ENCODE measurements at regions not wholly inside any gene's neighbourhood (a gene's known extent, or its start where the extent isn't known, plus 50 kb on each side); places are given as distances from the start of the nearest gene placed in this dataset.

GRCh38 chr1:117271129-117271528, 60.4 kb upstream of the VTCN1 start:
- H3K4me3 ChIP-seq (ENCODE audit: low read depth, low read length): no peak overlapping the region
- no peak for TF ChIP-seq CTCF (IDR thresholded peaks at IDR 0.05; ENCODE audit: low read depth, low read length)

GRCh38 chr1:117270679-117271078, 60.0 kb upstream of the VTCN1 start:
- H3K4me3 ChIP-seq (ENCODE audit: low read depth, low read length): no peak overlapping the region
- no peak for TF ChIP-seq CTCF (IDR thresholded peaks at IDR 0.05; ENCODE audit: low read depth, low read length)

GRCh38 chr1:117268535-117269455, 58.1 kb upstream of the VTCN1 start:
- no peak overlapping the region for H3K4me3 ChIP-seq (ENCODE audit: low read depth, low read length)
- no peak for TF ChIP-seq CTCF (IDR thresholded peaks at IDR 0.05; ENCODE audit: low read depth, low read length)

GRCh38 chr1:117267232-117267774, 56.6 kb upstream of the VTCN1 start:
- no peak for TF ChIP-seq CTCF (IDR thresholded peaks at IDR 0.05; ENCODE audit: low read depth, low read length)
- no peak overlapping the region for H3K4me3 ChIP-seq (ENCODE audit: low read depth, low read length)

GRCh38 chr1:117262976-117263375, 52.2 kb upstream of the VTCN1 start:
- no peak overlapping the region for H3K4me3 ChIP-seq (ENCODE audit: low read depth, low read length)
- no peak for TF ChIP-seq CTCF (IDR thresholded peaks at IDR 0.05; ENCODE audit: low read depth, low read length)

GRCh38 chr1:117261424-117261785, 50.7 kb upstream of the VTCN1 start:
- H3K4me3 ChIP-seq (ENCODE audit: low read depth, low read length): no peak overlapping the region
- TF ChIP-seq CTCF (IDR thresholded peaks at IDR 0.05; ENCODE audit: low read depth, low read length): no peak

- H3K4me3 ChIP-seq (ENCODE audit: low read depth, low read length): no peak overlapping the region
- no peak for TF ChIP-seq CTCF (IDR thresholded peaks at IDR 0.05; ENCODE audit: low read depth, low read length)
These were observed 50.2 kb upstream of the VTCN1 start for GRCh38 chr1:117260761-117261423.

All from WI38 (cell line).